ENCODE measurements at regions not wholly inside any gene's neighbourhood (a gene's known extent, or its start where the extent isn't known, plus 50 kb on each side); places are given as distances from the start of the nearest gene placed in this dataset.

DNA sequence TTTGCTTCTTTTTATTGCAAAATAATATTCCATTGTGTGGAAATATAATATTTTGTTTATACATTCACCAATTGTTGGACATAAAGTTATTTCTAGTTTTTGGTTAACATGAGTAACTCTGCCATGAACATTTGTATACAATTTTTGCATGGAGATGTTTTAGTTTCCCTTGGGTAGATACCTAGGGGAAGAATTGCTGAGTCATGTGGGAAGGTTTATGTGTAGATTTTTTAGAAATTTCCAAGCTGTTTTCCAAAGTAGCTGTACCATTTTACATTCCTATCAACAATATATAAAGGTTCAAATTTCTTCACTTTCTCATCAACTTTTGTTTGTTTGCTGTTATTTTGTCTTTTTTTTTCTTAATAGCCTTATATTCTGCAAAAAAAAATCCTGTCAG lies 664.7 kb upstream of the FBXO33 start:
- TF ChIP-seq, protein P1, sequence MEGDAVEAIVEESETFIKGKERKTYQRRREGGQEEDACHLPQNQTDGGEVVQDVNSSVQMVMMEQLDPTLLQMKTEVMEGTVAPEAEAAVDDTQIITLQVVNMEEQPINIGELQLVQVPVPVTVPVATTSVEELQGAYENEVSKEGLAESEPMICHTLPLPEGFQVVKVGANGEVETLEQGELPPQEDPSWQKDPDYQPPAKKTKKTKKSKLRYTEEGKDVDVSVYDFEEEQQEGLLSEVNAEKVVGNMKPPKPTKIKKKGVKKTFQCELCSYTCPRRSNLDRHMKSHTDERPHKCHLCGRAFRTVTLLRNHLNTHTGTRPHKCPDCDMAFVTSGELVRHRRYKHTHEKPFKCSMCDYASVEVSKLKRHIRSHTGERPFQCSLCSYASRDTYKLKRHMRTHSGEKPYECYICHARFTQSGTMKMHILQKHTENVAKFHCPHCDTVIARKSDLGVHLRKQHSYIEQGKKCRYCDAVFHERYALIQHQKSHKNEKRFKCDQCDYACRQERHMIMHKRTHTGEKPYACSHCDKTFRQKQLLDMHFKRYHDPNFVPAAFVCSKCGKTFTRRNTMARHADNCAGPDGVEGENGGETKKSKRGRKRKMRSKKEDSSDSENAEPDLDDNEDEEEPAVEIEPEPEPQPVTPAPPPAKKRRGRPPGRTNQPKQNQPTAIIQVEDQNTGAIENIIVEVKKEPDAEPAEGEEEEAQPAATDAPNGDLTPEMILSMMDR (IDR thresholded peaks at IDR 0.05): no peak
- no peak for TF ChIP-seq POLR2A (IDR thresholded peaks at IDR 0.05)
